ENCODE measurements at regions not wholly inside any gene's neighbourhood (a gene's known extent, or its start where the extent isn't known, plus 50 kb on each side); places are given as distances from the start of the nearest gene placed in this dataset.

DNA sequence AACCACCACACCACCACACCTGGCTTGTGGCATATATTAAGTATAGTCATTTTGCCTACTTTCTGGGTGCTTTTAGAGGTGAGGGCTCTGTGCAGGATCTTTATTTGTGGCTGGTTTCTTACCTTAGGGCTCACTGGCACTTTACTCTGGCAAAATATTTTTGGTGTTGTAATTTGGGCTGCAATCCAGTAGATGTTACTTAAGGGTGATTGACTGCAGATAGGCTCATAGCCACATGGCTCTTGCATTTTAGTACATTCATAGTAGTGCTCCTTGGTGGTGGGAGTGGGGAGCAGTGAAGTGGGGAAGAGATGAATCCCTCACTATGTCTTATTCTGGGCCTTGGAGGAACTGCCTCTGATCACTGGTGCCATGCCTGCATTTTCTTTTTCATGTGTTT, 376.1 kb upstream of the GRIN3A start:
- DNase-seq: no peak

DNA sequence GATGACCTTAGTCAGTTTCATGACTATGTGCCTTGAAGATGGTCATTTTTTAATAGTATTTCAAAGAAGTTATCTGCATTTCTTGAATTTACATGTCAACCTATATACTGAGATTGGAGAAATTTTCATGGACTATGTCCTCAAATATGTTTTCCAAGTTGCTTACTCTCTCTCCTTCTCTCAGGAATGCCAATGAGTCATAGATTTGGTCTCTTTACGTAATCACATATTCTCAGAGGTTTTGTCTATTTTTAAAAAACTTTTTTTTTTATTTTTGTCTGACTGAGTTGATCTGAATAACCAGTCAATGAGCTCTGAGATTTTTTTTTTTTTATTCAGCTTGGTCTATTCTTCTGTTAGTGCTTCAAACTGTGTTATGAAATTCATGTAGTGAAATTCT, 374.7 kb upstream of the GRIN3A start:
- DNase-seq: no peak

DNA sequence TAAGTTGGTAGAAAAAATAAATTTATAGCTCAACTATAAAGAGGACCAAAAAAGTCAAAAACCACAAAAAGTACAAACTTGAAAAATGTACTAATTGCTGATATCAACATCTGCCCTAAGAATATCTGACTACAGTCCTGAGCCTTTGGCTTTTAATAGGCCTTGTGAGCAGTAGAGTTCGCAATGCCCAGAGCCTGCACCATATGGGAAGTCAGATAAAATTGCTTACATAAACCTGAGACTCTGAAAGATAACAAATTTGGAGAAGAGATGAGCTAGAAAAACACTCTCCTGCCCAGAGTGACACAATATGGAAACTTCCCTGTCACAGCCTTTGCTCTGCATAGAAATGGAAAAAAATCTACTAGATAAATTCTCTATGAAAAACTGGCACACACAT, 368.0 kb upstream of the GRIN3A start:
- DNase-seq: no peak

DNA sequence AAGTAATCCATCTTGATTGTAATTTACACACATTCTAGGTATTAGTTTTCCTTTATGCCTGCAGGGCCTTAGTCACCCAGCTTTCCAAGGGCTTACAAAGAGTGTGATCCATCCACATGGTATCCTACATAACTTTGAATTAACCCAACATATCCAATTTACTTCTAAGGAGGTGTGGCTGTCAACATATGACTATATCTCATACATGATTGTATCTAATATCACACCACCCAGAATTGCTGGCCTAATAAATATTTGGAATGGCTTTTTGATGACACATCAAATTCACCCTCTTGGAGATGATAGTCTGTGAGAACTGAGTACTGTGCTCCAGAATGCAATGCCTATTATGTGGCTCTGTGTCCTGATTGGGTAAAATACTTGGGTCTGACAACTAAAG, 363.3 kb upstream of the GRIN3A start:
- no peak for DNase-seq

DNA sequence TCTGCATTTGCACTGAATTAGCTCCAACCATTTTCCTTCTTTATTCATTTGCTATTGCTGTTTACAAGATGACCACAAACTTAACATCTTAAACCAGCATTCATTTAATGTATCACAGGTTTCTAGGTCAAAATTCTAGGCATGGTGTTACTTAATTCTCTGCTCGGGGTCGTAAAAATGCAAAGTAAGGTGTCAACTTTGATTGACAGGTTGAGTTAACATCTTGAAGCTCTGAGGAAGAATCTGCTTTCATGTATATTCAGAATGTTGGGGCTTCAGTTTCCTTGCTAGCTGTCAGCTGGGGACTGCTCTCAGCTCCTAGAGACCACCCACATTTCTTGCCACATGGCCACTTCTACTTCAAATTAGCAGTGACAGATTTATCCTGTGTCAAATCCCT, 348.7 kb upstream of the GRIN3A start:
- DNase-seq: no peak

DNA sequence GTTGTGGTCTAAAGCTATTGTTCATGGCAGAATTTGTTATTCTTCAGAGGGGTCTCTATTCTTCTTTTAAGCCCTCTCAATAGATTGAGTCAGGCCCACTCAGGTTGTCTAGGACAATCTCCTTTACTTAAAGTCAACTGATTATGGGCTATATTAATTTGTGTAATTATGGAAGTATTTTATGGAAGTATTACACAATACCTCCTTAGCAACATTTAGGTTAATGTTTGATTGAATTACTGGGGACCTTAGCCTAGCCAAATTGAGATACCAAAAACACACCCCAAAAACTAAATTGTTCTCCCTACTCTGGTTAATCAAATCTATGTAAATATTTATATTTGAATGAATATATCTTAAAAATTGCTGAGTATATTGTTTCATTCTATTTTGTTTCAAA, 347.1 kb upstream of the GRIN3A start:
- no peak for DNase-seq

DNA sequence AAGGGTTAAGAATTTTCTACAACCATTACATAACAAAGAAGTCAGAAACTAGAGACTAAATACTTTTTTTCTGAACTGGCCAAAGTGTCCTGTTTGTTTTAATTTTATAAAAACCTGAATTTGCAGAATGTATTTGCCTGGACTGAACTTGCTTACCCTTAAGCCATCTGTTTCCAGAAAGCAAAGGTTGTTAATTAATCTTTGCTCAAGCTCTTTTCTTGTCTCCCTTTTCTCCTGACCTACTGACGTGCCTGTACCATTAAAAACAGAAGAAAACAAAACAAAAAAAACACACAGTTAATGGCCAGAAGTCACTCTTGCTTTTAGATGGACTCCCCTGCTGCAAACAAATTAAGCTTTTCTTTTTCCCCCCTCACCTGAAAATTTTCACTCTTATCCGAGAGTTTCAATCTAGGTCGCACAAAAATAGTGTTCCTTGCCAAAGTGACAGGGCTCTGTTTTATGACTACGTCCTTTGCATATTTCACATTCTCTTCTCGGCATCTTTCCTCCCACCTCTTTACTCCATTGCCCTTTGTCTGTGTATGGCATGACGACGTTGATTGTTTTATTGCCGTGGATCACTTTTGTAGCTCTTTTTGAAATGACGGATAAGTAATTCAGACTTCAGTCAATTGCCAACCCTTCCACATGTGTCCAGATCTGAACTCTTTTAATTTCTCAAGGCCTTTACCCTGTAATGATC, 333.8 kb upstream of the GRIN3A start:
- DNase-seq: no peak

DNA sequence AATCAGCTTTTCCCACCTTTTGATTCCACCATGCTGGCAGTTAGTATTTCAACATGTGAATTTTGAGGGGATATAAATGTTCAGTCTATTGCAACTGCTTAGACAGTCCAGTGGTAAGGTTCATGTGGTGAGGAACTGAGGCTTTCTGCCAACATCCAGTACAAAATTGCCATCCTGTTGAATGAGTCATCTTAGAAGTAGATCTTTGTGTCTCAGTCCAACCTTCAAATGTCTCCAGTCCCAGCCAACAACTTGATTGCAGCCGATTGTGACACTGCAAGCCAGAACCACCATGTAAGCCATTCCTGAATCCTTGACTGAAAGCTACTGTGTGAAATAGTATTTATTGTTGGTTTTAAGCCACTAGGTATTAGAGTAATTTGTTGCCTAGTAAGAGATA, 331.5 kb upstream of the GRIN3A start:
- DNase-seq: no peak

DNA sequence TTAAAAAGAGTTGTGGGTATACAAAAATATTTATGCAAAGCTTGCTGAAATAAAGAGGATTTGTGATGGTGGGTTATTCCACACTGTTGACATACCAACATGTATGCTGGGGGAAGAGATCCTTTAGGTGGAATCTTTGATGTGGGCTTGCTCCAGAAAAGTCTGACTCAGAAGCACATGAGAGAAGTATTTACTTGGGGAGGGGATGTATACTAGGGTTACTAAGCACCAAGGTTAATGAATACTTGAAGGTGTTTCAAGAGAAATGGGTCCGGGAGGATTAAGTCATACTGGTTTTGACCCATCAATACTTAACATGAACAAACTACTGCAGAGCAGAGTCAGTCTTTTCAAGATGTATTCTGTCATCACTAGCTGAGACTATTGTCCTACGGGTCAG, 316.4 kb upstream of the GRIN3A start:
- no peak for DNase-seq

DNA sequence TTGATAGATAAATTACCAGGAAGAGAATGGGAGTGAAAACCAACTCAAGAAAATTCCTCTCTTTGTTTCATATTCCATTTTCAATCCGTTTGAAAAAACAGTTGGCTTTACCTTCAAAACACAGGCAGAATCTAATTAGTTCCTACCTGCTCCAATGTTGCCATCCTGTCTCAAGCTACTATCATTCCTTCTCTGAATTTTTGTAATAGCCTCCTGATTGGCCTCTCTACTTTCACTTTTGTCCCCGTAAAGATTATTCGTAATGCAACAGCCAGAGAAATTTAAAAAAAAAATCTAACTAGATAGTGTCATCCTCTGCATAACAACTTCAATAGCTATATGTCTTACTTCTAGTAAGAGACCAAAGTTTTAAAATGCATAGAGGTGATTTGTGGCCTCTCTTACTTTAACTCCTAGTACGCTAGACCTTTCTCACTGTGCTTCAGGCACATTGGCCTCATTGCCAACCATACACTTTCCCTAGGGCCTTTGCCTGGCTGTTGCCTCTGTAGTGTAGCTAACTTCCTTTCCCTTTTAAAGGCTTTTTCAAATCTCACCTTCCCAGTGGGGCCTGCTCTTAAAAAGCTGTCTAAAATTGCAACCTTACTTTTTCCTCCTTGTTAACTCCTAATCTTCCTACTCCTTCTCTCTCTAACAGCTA, 311.3 kb upstream of the GRIN3A start:
- DNase-seq: no peak

DNA sequence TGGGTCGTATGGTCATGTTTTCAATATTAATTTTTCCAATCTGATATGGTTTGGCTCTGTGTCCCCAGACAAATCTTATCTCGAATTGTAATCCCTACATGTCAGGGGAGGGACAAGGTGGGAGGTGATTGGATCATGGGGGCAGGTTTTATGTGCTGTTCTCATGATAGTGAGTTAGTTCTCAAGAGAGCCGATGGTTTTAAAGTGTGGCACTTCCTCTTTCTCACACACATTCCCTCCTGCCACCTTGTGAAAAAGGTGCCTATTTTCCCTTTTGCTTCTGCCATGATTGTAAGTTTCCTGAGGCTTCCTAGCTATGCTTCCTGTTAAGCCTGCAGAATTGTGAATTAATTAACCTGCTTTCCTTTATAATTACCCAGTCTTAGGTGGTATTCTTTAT, 309.1 kb upstream of the GRIN3A start:
- no peak for DNase-seq

DNA sequence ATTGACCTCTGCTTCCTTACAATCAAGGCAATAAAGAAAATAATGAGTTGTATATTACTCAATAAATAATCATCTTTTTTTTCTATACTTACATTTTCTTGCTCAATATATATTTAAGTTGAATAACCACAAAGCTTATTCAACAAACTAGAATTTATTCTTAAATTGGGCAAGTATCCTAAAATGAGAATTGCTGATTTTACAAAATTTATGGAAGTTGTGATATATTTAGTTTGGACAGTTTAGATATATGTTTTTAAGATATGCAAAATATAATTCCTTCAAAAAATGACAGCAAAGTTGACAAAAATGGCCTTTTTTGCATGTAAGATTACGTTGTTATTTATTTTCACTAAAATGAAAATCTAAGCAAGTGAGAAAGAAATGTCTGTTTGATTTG, 305.7 kb upstream of the GRIN3A start:
- DNase-seq: no peak

DNA sequence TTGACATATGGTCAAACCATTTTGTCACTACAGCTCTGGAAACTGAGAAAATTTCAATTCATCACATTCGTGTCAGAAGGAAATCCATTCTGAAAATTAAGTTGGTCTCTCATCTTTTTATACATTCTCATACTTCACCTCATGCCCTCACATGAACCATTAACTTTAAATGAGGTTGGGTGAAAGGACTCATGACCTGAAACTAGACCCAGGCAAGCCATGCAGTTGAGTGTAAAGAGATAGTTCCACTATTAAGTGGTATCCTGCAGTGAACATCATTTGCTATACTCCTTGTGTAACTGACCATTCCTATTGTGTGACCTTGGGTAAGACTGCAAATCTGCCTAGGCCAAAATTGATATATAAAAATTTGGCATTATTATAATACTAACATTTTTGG, 299.6 kb upstream of the GRIN3A start:
- DNase-seq: no peak

DNA sequence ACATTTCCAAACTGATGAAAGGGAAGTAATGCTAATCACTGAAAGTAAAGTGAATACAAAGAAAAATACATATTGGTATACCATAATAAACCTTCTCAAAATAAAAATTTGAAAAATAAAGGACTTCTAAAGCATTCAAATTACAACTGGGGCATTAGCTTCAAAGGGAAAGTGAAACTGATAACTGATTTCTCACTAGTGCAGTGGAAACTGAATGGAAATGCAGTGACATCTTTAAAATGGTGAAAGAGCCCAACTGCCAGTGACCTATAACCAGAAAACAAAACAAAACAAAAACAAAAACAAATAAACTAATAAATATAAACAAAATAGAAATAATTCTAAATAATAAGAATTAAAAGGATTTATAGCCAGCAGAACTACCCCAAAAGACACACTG, 297.5 kb upstream of the GRIN3A start:
- DNase-seq: no peak

DNA sequence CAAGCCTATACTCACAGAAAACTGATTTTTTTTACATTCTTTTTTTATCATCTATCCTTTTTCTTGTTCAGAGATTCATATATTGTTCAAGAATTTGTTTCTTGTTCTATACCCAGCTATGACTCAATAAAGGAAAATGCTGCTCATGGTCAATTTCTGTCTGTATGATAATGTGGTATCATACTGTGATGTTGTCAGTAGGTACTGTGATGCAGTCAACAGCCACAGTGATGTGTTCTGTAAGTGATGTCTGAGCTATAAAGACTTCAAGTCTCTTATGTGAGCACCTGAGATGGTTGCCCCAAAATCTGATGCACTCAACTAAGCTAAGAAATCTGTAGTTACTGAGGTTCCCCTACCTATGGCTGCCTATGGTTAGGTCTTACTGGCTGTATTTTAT, 294.2 kb upstream of the GRIN3A start:
- DNase-seq: no peak

DNA sequence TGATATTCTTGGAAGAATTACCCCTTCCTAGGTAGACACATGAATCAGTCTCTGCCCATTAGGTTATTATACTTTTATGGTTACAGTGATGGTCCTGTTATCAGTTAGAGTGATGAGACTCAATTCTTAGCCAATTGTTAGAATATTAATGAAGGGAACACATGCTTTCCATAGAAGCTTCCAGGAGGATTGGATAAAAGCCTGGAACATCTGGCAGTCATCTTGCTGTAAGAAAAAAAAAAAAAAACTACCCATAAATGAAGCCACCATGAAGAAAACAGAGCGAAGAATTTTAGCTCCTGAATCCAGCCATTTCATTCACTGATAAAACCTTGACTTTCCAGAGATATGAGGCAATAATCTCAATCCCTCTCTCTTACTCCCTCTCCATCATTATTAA, 262.5 kb upstream of the GRIN3A start:
- no peak for DNase-seq

DNA sequence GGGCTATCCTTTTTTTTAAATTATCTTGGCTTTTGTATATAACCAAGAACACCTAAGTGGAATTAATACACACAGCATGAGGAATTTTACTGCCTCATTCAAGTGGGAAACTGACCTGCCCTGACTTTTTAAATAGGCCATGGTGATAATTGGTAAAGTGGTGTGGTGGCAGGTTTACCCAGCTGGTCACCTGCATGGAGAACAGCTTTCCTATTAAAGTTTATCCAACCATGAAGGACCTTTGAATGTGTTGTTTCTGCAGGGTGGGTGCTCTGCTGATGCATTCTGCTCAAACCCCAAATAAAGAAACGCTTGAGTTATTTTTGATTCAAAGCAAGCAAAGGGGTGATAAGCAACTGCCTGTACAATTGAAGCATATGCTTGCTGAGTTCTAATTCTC, 261.0 kb upstream of the GRIN3A start:
- no peak for DNase-seq

DNA sequence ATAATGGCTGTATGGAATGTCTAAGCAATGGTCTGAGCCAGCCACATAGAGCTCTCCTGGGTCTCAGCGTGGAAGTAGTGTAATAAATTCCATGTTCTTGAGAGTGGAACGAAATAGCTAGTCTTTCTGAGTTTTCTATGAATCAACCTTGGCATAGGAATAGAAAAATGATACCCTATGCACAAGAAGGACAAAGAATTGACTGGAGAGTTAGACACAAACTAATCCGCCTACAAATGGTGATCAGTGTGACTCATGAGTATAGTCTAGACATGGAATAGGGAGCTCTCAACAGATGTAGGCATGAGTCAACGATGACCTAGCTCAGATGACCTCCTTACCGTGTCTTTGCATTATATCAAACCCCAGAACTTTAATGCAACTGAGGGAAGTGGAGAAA, 256.8 kb upstream of the GRIN3A start:
- no peak for DNase-seq

DNA sequence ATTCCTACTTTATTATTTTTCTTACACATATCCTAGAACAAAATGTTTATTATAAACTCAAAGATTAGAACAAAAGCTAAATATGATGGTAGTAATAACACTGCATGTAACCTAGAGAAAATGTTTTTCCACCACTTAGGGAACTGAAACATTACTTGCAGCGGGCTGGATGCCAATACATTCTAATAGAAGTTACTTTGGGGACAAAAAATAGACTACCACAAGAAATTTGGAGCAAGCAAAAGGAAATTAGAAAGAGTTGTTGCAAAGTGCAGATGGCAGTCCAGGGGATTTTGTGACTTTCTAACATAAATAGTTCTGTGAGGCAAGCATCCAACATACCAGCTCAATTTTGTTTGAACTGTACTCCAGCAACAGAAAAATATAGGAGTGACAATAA, 255.3 kb upstream of the GRIN3A start:
- DNase-seq: no peak

DNA sequence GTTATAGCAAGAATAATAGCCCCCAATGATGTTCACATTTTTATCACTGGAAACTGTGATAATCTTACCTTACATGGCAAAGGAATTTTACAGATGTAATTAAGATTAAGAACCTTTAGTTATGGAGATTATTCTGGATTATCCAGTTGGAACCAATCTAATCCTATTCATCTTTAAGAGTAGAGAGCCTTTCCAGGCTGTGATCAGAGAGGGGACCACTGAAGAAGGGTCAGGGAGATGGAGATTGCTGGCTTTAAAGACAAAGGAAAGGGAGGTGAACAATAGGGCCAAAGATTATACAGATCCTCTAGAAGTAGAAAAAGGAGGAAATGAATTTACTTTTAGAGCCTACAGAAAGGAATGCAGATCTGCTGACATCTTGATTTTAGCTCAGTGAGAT, 253.5 kb upstream of the GRIN3A start:
- no peak for DNase-seq

DNA sequence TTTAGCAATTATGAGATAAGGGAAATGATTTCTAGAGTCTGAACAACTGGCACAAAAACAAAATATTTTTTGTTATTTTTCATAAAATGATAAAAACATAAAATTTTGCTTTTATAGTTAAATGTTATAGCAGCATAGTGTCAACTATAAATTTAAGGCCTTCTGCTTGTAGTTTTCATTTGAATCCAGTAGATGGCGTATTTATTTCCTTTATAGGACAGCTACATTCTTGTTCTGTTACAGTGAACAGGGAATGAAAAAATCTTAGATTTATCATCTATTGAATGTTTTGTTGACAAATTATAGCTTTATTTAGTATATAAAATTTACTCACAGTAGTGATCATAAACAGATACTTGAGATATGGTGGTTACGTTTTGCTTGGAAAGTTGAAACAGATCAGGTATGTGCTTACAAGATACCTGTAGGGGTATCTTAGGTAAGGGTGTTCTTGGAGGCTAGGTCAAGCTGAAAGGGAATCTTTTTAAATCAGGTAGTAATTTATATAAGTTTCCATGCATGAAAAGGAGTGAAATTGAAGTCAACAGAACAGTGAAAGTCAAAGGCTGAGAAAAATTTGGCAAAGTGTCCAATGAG, 239.3 kb upstream of the GRIN3A start:
- peak; percentile 11 for DNase-seq

DNA sequence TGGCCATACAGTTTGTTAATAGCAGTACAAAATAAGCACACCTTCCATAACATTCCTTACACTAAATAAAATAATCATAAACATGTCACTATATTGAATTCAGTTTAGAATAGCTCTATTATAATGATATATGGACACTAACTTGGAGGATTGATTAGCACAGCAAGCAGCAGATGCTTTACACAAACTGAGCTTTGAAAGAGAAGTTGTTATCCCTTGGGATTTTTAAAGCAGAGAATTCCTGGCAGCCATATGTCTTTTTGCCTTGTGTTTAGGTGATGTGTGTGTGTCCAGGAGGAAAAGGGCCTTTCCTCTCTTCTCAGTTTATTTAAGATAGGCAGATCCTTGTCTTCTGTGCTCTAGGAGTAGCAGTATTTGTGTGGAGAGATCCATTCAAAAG, 232.2 kb upstream of the GRIN3A start:
- no peak for DNase-seq

DNA sequence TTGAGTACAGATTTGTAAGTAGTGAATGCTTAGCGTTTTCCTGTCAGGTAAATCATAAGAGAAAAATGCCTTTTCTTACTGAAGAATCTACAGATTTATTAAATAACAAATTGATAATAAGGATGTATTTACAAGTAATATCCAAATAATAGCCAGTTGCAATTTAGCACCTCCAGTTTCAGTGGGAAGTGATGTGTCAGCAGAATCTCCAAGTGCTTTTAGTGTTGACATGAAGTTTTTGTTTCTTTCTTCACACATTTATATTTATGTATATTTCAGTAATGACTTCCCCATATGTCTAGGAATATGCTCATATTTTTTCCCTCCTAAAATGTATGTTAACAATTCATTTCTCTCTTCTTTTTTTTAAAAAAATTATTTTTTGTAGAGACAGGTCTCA, 229.9 kb upstream of the GRIN3A start:
- DNase-seq: no peak

DNA sequence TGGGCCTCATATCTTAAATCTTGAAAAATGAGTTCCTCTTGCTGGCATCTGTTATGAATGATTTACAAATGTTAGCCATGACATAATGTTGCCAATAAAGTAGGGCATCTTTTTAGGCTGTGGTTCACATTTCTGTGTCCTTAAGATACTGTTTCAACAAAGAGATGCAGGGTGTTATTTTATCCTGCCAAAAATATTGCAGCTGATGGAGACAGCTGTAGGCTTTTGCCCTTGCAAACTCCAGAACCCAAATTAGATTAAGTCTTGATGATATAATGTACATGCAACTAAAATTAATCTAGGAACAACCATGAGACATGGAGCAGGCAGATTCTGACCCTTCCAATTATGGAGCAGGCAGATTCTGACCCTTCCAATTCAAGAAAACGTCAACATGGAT, 228.2 kb upstream of the GRIN3A start:
- no peak for DNase-seq

DNA sequence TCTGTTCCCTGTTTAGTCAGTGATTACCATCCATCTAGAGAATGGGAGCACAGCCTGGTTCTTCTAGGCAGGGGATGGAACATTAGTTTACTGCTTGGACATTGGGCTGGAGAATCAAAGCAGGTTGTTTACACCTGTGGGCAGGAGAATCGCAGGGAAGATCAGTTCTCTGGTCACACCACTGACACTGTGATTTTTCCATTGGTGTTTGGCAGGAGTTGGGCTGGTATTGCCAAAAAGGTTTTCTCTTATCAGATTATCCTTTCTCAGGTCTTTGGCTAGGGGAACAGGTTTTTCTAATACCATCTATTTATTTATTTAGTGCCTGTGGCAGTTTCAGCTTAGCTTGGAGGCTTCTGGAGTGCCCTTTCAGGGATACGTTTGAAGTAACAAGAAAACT, 219.3 kb upstream of the GRIN3A start:
- DNase-seq: no peak

Measured in HCEC 1CT (cell line).